ENCODE measurements at regions not wholly inside any gene's neighbourhood (a gene's known extent, or its start where the extent isn't known, plus 50 kb on each side); places are given as distances from the start of the nearest gene placed in this dataset.

DNA sequence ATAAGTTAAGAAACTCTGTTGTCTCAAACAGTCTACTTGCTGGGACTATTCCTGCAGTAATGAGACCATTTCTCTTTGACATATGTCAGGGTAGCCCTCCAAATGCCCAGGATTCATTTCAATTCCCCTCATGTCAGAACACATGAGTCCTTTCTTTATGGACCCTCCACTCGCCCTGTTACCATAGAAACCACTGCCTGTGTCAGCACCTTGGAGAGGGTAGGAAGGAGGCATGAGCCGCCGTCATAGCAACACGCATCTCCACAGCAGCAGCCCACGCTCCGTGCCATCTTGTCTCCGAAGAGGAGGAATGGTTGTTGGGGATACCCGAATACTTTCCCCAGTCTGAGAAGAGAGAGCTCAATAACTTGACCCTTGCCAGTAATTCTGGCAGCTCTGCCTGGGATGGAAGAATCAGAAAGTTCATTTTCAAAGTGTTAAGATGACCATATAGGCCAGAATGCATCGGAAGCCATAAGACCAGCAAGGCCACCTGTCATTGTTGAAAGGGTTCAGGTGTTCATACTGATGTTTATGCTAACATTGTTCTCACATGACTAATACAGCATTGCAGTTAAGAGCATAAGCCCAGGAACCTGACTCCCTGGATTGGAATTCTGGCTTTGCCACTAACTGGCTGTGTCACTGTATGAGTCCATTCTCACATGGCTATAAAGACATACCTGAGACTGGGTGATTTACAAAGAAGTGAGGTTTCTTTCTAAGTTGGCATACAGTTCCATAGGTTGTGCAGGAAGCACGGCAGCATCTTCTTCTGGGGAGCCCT lies 141.3 kb downstream of the ABCC12 start:
- H3K4me1 Mint-ChIP-seq, result peaks cover 19% of the 10 kb centered on the region
- peaks cover 4% of the 10 kb centered on the region for H3K9me3 Mint-ChIP-seq
- Histone ChIP-seq H4K20me1 (ENCODE audit: low read depth) (no peaks in the 10 kb centered on the region), H3K27ac (no peak overlapping the region), H3K4me2 (no peak overlapping the region), H2AFZ (replicated peaks) (no peak overlapping the region), H3K27me3 (no peaks in the 10 kb centered on the region), H3K9me3 (ENCODE audit: low read depth) (no peaks in the 10 kb centered on the region), H3K9ac (no peak overlapping the region), H3K79me2 (ENCODE audit: low read depth) (no peaks in the 10 kb centered on the region), H3K4me3 (no peak overlapping the region), H3F3A (ENCODE audit: low read depth) (no peaks in the 10 kb centered on the region), H3K36me3 (no peaks in the 10 kb centered on the region), H3K4me1 (peaks cover 9% of the 10 kb centered on the region)
- peak; percentile 52 for DNase-seq (ENCODE audit: low spot score)
- no peaks in the 10 kb centered on the region for H3K36me3 Mint-ChIP-seq
- peak overlapping the region; percentile 12 for H3K27ac Mint-ChIP-seq
- H3K27me3 Mint-ChIP-seq (ENCODE audit: insufficient read depth, low read depth), result no peaks in the 10 kb centered on the region
- TF ChIP-seq, protein P1, sequence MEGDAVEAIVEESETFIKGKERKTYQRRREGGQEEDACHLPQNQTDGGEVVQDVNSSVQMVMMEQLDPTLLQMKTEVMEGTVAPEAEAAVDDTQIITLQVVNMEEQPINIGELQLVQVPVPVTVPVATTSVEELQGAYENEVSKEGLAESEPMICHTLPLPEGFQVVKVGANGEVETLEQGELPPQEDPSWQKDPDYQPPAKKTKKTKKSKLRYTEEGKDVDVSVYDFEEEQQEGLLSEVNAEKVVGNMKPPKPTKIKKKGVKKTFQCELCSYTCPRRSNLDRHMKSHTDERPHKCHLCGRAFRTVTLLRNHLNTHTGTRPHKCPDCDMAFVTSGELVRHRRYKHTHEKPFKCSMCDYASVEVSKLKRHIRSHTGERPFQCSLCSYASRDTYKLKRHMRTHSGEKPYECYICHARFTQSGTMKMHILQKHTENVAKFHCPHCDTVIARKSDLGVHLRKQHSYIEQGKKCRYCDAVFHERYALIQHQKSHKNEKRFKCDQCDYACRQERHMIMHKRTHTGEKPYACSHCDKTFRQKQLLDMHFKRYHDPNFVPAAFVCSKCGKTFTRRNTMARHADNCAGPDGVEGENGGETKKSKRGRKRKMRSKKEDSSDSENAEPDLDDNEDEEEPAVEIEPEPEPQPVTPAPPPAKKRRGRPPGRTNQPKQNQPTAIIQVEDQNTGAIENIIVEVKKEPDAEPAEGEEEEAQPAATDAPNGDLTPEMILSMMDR (IDR thresholded peaks at IDR 0.05), result no peak
- TF ChIP-seq EZH2phosphoT487 (IDR thresholded peaks at IDR 0.05) (no peak), EZH2 (IDR thresholded peaks at IDR 0.05) (no peak)
- no peak overlapping the region for H3K4me3 Mint-ChIP-seq

DNA sequence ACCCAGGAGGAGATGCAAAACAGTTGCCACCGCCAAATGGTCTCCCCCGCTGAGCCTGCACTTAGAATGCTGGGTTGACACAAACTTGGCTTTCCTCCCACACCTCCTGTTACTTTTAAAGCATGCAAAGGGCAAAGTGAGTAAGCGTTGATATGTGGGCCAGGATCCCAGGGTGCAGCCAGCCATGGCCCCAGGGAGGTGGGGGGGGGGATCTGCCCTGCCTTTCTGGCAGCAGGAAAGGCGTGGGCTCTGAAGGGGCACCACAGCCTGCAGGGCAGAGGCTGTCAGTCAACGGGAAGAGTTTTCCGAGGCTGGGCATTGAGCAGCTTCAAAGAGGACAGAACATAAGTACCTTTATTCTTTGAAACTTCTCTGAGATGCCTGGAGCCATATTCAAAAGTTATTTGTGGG lies 142.3 kb downstream of the ABCC12 start:
- no peak for TF ChIP-seq EZH2 (IDR thresholded peaks at IDR 0.05)
- no peak for TF ChIP-seq EZH2phosphoT487 (IDR thresholded peaks at IDR 0.05)
- TF ChIP-seq, protein P1 (IDR thresholded peaks at IDR 0.05), result no peak
- H3K27me3 Mint-ChIP-seq (ENCODE audit: insufficient read depth, low read depth), result no peaks in the 10 kb centered on the region
- H3K36me3 Mint-ChIP-seq, result no peaks in the 10 kb centered on the region
- H3K9me3 Mint-ChIP-seq, result peaks cover 4% of the 10 kb centered on the region
- no peak overlapping the region for H3K9ac ChIP-seq
- no peak overlapping the region for H2AFZ ChIP-seq (replicated peaks)
- no peak overlapping the region for H3K27ac Mint-ChIP-seq
- H3F3A ChIP-seq (ENCODE audit: low read depth), result no peaks in the 10 kb centered on the region
- no peak overlapping the region for H3K27ac ChIP-seq
- no peaks in the 10 kb centered on the region for H3K9me3 ChIP-seq (ENCODE audit: low read depth)
- H3K4me1 ChIP-seq, result peaks cover 9% of the 10 kb centered on the region
- H3K27me3 ChIP-seq, result no peaks in the 10 kb centered on the region
- H3K36me3 ChIP-seq, result no peaks in the 10 kb centered on the region
- no peak overlapping the region for H3K4me2 ChIP-seq
- peaks cover 21% of the 10 kb centered on the region for H3K4me1 Mint-ChIP-seq
- no peak for DNase-seq (ENCODE audit: low spot score)
- no peaks in the 10 kb centered on the region for H4K20me1 ChIP-seq (ENCODE audit: low read depth)
- H3K4me3 ChIP-seq, result no peak overlapping the region
- no peak overlapping the region for H3K4me3 Mint-ChIP-seq
- no peaks in the 10 kb centered on the region for H3K79me2 ChIP-seq (ENCODE audit: low read depth)

DNA sequence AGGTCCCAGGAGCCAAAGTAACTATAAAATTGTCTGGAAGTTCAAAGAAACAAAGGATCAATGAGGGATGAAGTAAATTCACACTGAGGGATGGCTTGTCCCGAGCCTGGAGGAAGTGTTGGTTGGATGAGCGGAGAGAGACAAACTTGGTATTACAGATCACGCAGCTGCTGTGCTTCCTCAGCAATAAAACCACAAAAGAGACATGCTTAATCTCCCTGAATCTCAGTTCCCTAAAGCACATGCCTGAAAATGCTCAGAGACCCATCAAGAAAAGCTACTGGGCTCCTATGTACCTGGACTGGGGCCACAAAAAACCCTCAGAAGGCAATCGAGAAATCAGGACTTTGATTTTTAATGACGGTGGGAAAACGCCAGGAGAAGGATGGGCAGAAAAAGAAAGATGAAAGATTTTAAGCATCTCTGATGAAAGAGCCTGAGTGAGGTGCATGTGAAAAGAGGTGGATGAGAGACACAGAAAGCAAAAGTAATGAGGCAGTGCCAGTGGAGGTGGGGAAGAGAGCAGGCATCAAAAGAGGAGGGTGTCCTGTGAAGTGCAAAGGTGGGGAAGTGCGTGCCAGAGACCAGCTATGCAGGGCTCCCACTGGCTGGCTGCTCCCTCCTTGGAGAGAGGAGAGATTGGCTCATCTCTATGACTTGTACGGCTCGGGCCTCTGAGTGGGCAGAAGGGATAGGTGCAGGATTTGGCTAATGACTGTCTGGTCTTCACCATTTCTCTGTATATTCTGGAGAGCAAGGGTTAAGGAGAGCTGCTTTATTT lies 143.7 kb downstream of the ABCC12 start:
- Histone ChIP-seq H3F3A (ENCODE audit: low read depth) (no peaks in the 10 kb centered on the region), H3K9me3 (ENCODE audit: low read depth) (no peaks in the 10 kb centered on the region), H3K79me2 (ENCODE audit: low read depth) (no peaks in the 10 kb centered on the region), H3K27ac (no peak overlapping the region), H3K4me3 (no peak overlapping the region), H3K4me1 (peaks cover 9% of the 10 kb centered on the region), H3K4me2 (no peak overlapping the region), H2AFZ (replicated peaks) (no peak overlapping the region), H3K36me3 (no peaks in the 10 kb centered on the region), H3K9ac (no peak overlapping the region), H3K27me3 (no peaks in the 10 kb centered on the region), H4K20me1 (ENCODE audit: low read depth) (no peaks in the 10 kb centered on the region)
- H3K27ac Mint-ChIP-seq, result no peak overlapping the region
- peaks cover 21% of the 10 kb centered on the region for H3K4me1 Mint-ChIP-seq
- TF ChIP-seq EZH2phosphoT487 (IDR thresholded peaks at IDR 0.05), result no peak
- TF ChIP-seq, protein P1 (IDR thresholded peaks at IDR 0.05), result no peak
- no peaks in the 10 kb centered on the region for H3K36me3 Mint-ChIP-seq
- no peaks in the 10 kb centered on the region for H3K27me3 Mint-ChIP-seq (ENCODE audit: insufficient read depth, low read depth)
- peaks cover 4% of the 10 kb centered on the region for H3K9me3 Mint-ChIP-seq
- H3K4me3 Mint-ChIP-seq, result no peak overlapping the region
- DNase-seq (ENCODE audit: low spot score), result no peak
